ENCODE measurements at regions not wholly inside any gene's neighbourhood (a gene's known extent, or its start where the extent isn't known, plus 50 kb on each side); places are given as distances from the start of the nearest gene placed in this dataset.
"Not testable (repeated sequence)": the region's sequence is repeated elsewhere in the genome, so short reads cannot be mapped to it uniquely, and the experiment has no call there.

DNA sequence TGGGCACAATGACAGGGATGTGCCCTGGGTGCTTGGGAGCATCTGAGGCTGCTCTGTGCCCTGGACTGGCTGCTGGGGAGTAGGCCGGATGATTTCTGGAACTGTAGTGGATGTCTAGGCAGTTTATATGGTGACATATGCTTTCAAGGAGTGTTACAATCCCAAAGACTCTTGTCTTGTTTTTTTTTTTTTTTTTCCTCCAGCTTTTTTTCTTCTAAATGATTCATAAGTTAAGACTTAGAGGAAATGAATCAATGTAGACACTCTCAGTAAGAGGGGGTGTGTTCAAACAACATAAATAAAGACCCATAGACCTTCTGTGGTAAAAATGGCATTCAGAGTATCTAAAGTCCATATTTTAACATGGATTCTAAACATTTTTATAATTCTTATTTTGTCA is 706.1 kb upstream of the GOLIM4 start:
- Histone ChIP-seq H3K27ac (no peak overlapping the region), H3K36me3 (no peaks in the 10 kb centered on the region), H3K27me3 (no peaks in the 10 kb centered on the region), H3K9me3 (no peaks in the 10 kb centered on the region), H3K4me3 (no peak overlapping the region), H3K4me1 (ENCODE audit: insufficient read depth) (no peaks in the 10 kb centered on the region)
- TF ChIP-seq CTCF (IDR thresholded peaks at IDR 0.05): no peak
- no peak for TF ChIP-seq EP300 (IDR thresholded peaks at IDR 0.05)
- no peak for TF ChIP-seq POLR2A (IDR thresholded peaks at IDR 0.05)
- intact Hi-C loops (cut with DNase I): no loop called here
- no peak for DNase-seq
- 72 to 94% (median 79%) methylated on average over 1 of the region's 1 CpG for WGBS, 3 donors

- Histone ChIP-seq H3K9me3 (no peaks in the 10 kb centered on the region), H3K27ac (no peak overlapping the region), H3K4me3 (no peak overlapping the region), H3K36me3 (no peaks in the 10 kb centered on the region), H3K27me3 (no peaks in the 10 kb centered on the region), H3K4me1 (ENCODE audit: insufficient read depth) (no peaks in the 10 kb centered on the region)
- intact Hi-C loops (cut with DNase I): no loop called here
- WGBS, 3 donors: 90 to 91% (median 90%) methylated on average over 3 of the region's 3 CpGs
- TF ChIP-seq EP300 (IDR thresholded peaks at IDR 0.05) (no peak), POLR2A (IDR thresholded peaks at IDR 0.05) (no peak), CTCF (IDR thresholded peaks at IDR 0.05) (no peak)
- no peak for DNase-seq
Measured at GRCh38 chr3:168796339-168796738, 700.6 kb upstream of the GOLIM4 start.

- Histone ChIP-seq H3K4me3 (no peak overlapping the region), H3K27me3 (no peaks in the 10 kb centered on the region), H3K9me3 (no peaks in the 10 kb centered on the region), H3K4me1 (ENCODE audit: insufficient read depth) (no peaks in the 10 kb centered on the region), H3K36me3 (no peaks in the 10 kb centered on the region), H3K27ac (no peak overlapping the region)
- intact Hi-C loops (cut with DNase I): no loop called here
- TF ChIP-seq POLR2A (IDR thresholded peaks at IDR 0.05) (no peak), CTCF (IDR thresholded peaks at IDR 0.05) (no peak), EP300 (IDR thresholded peaks at IDR 0.05) (no peak)
- DNase-seq: no peak
- WGBS, 3 donors: 82 to 89% (median 84%) methylated on average over 2 of the region's 2 CpGs
Measured at GRCh38 chr3:168794427-168794826, 698.7 kb upstream of the GOLIM4 start.

- TF ChIP-seq CTCF (IDR thresholded peaks at IDR 0.05): no peak
- no peak for TF ChIP-seq POLR2A (IDR thresholded peaks at IDR 0.05)
- TF ChIP-seq EP300 (IDR thresholded peaks at IDR 0.05): no peak
- H3K27ac ChIP-seq: no peak overlapping the region
- WGBS, 3 donors: 86 to 91% (median 89%) methylated on average over 3 of the region's 3 CpGs
Measured at GRCh38 chr3:168782193-168782592, 686.5 kb upstream of the GOLIM4 start.

GRCh38 chr3:168779970-168780645 is 684.4 kb upstream of the GOLIM4 start:
- H3K4me3 ChIP-seq; H3K36me3 ChIP-seq; H3K27me3 ChIP-seq; DNase-seq; intact Hi-C loops (cut with DNase I); H3K4me1 ChIP-seq (ENCODE audit: insufficient read depth); H3K27ac ChIP-seq; H3K9me3 ChIP-seq: not testable (repeated sequence)
- WGBS, 3 donors: 94 to 96% (median 94%) methylated on average over 23 to 28 of the region's 28 CpGs

More at GRCh38 chr3:168782193-168782592, 686.5 kb upstream of the GOLIM4 start:
- no peak for DNase-seq
- Histone ChIP-seq H3K4me3 (no peak overlapping the region), H3K27me3 (no peaks in the 10 kb centered on the region), H3K9me3 (no peaks in the 10 kb centered on the region), H3K4me1 (ENCODE audit: insufficient read depth) (no peaks in the 10 kb centered on the region), H3K36me3 (no peaks in the 10 kb centered on the region)
- intact Hi-C loops (cut with DNase I): no loop called here

All from ovary (tissue), 7 donors.